KMS-11 (cell line): ENCODE measurements at regions not wholly inside any gene's neighbourhood (a gene's known extent, or its start where the extent isn't known, plus 50 kb on each side); places are given as distances from the start of the nearest gene placed in this dataset.

Source experiments
- H2AFZ ChIP-seq: fragments of 200-600 bp; sonication (generic); 2 replicates; pipeline ENCODE4 v1.6.1; 2016; ENCODE audit warnings: antibody characterized with exemption, mixed run types, low read depth
- H3K27ac ChIP-seq: fragments of 200-600 bp; sonication (generic); 2 replicates; pipeline ENCODE4 v1.6.1; 2016; ENCODE audit warnings: mild to moderate bottlenecking, mixed run types
- H3K27me3 ChIP-seq: fragments of 200-600 bp; sonication (generic); 2 replicates; pipeline ENCODE4 v1.6.1; 2017; ENCODE audit warnings: mild to moderate bottlenecking, low read depth, mixed run types, moderate library complexity; ENCODE audit not compliant: insufficient read depth
- H3K36me3 ChIP-seq: fragments of 200-600 bp; sonication (generic); 2 replicates; pipeline ENCODE4 v1.6.1; 2017; ENCODE audit warnings: mild to moderate bottlenecking, mixed run types; ENCODE audit not compliant: insufficient read depth
- H3K4me1 ChIP-seq: fragments of 200-600 bp; sonication (generic); 2 replicates; pipeline ENCODE4 v1.6.1; 2016; ENCODE audit warnings: mild to moderate bottlenecking, low read depth, mixed run types; ENCODE audit not compliant: poor library complexity, severe bottlenecking
- H3K4me2 ChIP-seq: fragments of 200-600 bp; sonication (generic); 2 replicates; pipeline ENCODE4 v1.7.0; 2016; ENCODE audit warnings: mild to moderate bottlenecking, mixed run types
- H3K4me3 ChIP-seq: fragments of 200-600 bp; sonication (generic); IDR thresholded peaks from 2 replicates; pipeline ENCODE4 v1.6.1; 2017; ENCODE audit warnings: low read depth, low read length, mixed read lengths; ENCODE audit not compliant: insufficient read depth
- H3K79me2 ChIP-seq: fragments of 200-600 bp; sonication (generic); 2 replicates; pipeline ENCODE4 v1.6.1; 2016; ENCODE audit warnings: low read depth, mixed run types; ENCODE audit not compliant: insufficient read depth
- H3K9ac ChIP-seq: fragments of 200-600 bp; sonication (generic); 2 replicates; pipeline ENCODE4 v1.6.1; 2016; ENCODE audit warnings: mild to moderate bottlenecking, mixed run types
- H4K20me1 ChIP-seq: fragments of 200-600 bp; sonication (generic); 2 replicates; pipeline ENCODE4 v1.6.1; 2016; ENCODE audit warnings: mild to moderate bottlenecking, mixed run types; ENCODE audit not compliant: insufficient read depth
- TF ChIP-seq, protein P1 (sequence below): fragments of 200-600 bp; sonication (generic); conservative IDR thresholded peaks from 2 replicates; pipeline ENCODE4 v1.6.1; 2017; ENCODE audit warnings: low read depth, mild to moderate bottlenecking, antibody characterized with exemption, low read length, moderate library complexity, mixed read lengths

DNA sequence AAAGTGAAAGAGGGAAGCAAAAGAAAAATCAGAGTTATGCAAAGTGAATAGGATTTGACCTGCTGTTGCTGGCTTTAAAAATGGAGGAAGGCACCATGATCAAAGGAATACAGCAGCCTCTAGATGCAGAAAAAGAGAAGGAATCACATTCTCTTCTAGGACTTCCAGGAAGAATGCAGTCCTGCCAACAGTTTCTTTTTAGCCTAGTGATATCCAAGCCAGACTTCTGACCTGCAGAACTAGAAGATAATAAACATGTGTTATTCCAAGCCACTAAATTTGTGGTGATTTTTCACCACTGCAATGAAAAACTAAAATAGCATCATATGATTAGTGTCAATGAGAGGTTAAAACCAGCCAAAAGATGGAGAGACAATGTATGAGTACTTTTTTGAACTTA is 101.9 kb upstream of the ADAMTS5 start:
- H3K4me3 ChIP-seq = no peak overlapping the region
- H2AFZ ChIP-seq = no peak overlapping the region
- no peaks in the 10 kb centered on the region for H3K79me2 ChIP-seq
- H3K4me1 ChIP-seq = no peaks in the 10 kb centered on the region
- TF ChIP-seq, protein P1, sequence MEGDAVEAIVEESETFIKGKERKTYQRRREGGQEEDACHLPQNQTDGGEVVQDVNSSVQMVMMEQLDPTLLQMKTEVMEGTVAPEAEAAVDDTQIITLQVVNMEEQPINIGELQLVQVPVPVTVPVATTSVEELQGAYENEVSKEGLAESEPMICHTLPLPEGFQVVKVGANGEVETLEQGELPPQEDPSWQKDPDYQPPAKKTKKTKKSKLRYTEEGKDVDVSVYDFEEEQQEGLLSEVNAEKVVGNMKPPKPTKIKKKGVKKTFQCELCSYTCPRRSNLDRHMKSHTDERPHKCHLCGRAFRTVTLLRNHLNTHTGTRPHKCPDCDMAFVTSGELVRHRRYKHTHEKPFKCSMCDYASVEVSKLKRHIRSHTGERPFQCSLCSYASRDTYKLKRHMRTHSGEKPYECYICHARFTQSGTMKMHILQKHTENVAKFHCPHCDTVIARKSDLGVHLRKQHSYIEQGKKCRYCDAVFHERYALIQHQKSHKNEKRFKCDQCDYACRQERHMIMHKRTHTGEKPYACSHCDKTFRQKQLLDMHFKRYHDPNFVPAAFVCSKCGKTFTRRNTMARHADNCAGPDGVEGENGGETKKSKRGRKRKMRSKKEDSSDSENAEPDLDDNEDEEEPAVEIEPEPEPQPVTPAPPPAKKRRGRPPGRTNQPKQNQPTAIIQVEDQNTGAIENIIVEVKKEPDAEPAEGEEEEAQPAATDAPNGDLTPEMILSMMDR = no peak
- no peak overlapping the region for H3K9ac ChIP-seq
- H3K27ac ChIP-seq = no peak overlapping the region
- no peak overlapping the region for H3K4me2 ChIP-seq
- H4K20me1 ChIP-seq = no peaks in the 10 kb centered on the region
- H3K27me3 ChIP-seq = no peaks in the 10 kb centered on the region
- H3K36me3 ChIP-seq = no peaks in the 10 kb centered on the region

DNA sequence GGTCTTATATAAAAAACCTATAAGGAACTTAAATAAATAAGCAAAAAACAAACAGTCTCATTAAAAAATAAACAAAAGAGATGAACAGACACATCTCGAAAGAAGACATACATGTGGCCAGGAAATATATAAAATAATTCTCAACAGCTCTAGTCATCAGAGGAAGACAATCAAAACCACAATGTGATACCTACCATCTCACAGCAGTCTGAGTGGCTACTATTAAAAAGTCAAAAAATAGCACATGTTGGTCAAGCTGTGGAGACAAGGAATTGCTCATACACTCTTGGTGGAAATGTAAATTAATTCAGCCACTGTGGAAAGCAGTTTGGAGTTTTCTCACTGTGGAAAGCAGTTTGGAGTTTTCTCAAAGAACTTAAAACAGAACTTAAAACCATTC is 100.3 kb upstream of the ADAMTS5 start:
- Histone ChIP-seq H3K4me1 (no peaks in the 10 kb centered on the region), H3K79me2 (no peaks in the 10 kb centered on the region), H3K9ac (no peak overlapping the region), H3K27me3 (no peaks in the 10 kb centered on the region), H3K4me3 (no peak overlapping the region), H4K20me1 (no peaks in the 10 kb centered on the region), H2AFZ (no peak overlapping the region), H3K27ac (no peak overlapping the region), H3K4me2 (no peak overlapping the region), H3K36me3 (no peaks in the 10 kb centered on the region)
- TF ChIP-seq, protein P1 = no peak

DNA sequence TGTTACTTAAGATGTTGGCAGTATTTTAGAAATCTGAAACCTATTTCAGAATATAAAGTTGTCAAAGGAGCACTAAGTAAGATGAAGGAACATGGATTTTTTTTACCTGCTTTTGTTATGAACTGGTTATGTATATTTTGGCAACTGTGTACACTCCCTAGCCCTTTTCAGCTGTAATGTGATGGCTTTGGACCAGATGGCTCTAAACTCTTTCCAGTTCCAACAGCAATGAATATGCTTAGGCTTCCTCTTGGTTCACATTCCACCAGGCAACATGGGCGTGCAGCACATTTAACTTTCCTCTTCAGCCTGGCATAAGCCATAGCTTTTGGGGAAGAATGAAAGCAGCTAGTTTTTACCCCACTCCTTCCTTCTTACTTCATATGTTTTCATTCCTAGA is 95.6 kb upstream of the ADAMTS5 start:
- Histone ChIP-seq H3K27ac (no peak overlapping the region), H3K4me2 (no peak overlapping the region), H2AFZ (no peak overlapping the region), H3K27me3 (no peaks in the 10 kb centered on the region), H3K4me1 (no peaks in the 10 kb centered on the region), H3K36me3 (no peaks in the 10 kb centered on the region), H4K20me1 (no peaks in the 10 kb centered on the region), H3K79me2 (no peaks in the 10 kb centered on the region), H3K9ac (no peak overlapping the region), H3K4me3 (no peak overlapping the region)
- TF ChIP-seq, protein P1 = no peak

DNA sequence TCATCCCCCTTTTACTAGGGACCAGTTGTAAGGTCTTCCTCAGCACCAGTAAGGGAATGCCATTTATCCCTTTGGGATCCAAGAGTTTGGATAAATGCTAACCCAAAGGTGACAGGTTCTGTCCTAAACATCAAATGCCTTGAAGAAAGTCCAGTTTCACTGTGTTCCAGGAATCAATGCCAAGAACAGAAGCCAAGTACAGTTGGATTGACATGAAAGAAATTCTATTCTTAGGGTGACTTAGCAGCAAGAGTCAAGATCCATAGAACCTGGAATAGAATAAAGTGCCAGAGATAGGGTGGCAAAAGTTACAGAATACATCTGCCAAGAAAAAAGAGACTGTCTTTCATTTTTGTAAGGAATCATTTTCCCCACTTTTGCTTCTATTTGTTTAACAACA is 94.9 kb upstream of the ADAMTS5 start:
- Histone ChIP-seq H3K9ac (no peak overlapping the region), H3K27ac (no peak overlapping the region), H3K36me3 (no peaks in the 10 kb centered on the region), H3K27me3 (no peaks in the 10 kb centered on the region), H3K4me1 (no peaks in the 10 kb centered on the region), H4K20me1 (no peaks in the 10 kb centered on the region), H2AFZ (no peak overlapping the region), H3K4me2 (no peak overlapping the region), H3K79me2 (no peaks in the 10 kb centered on the region), H3K4me3 (no peak overlapping the region)
- TF ChIP-seq, protein P1 = no peak

DNA sequence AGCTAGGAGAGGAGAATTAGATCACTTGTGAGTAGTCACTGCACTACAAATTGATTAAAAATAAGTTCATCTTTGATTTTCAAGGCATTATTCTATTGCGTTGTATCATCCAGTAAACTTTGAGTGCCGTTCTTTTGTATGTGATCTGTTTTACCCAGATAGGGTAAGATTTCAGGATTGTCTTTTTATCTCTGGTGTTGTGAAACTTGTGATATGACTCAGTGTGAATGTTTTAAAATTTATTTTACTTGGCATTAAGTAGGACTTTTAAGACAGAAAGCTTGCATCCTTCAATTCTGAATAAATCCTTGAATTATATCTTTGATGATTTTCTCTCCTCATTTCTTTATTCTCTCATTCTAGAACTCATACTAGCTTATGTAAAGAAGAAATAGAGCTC is 93.3 kb upstream of the ADAMTS5 start:
- H3K4me2 ChIP-seq = no peak overlapping the region
- H3K36me3 ChIP-seq = no peaks in the 10 kb centered on the region
- H4K20me1 ChIP-seq = no peaks in the 10 kb centered on the region
- H3K27ac ChIP-seq = no peak overlapping the region
- TF ChIP-seq, protein P1 = no peak
- H2AFZ ChIP-seq = no peak overlapping the region
- H3K27me3 ChIP-seq = no peaks in the 10 kb centered on the region
- H3K9ac ChIP-seq = no peak overlapping the region
- no peak overlapping the region for H3K4me3 ChIP-seq
- no peaks in the 10 kb centered on the region for H3K79me2 ChIP-seq
- no peaks in the 10 kb centered on the region for H3K4me1 ChIP-seq
